Sigmoid colon (tissue), 6 donors: ENCODE measurements at regions not wholly inside any gene's neighbourhood (a gene's known extent, or its start where the extent isn't known, plus 50 kb on each side); places are given as distances from the start of the nearest gene placed in this dataset.

ENCODE experiments used
- DNase-seq: peaks from one replicate; pipeline ENCODE4 v3.0.0-alpha.2; 2019
- H3K27ac ChIP-seq, 4 donors: fragments of 200-600 bp; sonication (generic); one replicate each; pipeline ENCODE4 v1.5.1; 2016 to 2019; ENCODE audit warnings: mild to moderate bottlenecking in 1 of 4
- H3K27me3 ChIP-seq, 3 donors: fragments of 200-600 bp; sonication (generic); one replicate each; pipeline ENCODE4 v1.5.1; 2019; ENCODE audit warnings: mild to moderate bottlenecking in 1 of 3
- H3K36me3 ChIP-seq, 4 donors: fragments of 200-600 bp; sonication (generic); one replicate each; pipeline ENCODE4 v1.5.1; 2016 to 2019
- H3K4me1 ChIP-seq, 4 donors: fragments of 200-600 bp; sonication (generic); one replicate each; pipeline ENCODE4 v1.5.1; 2017 to 2019
- H3K4me3 ChIP-seq, 4 donors: fragments of 200-600 bp; sonication (generic); one replicate each; pipeline ENCODE4 v1.5.1; 2017 to 2019; ENCODE audit warnings: mild to moderate bottlenecking in 2 of 4, moderate library complexity in 1 of 4
- H3K9me3 ChIP-seq, 4 donors: fragments of 200-600 bp in 3 of 4; sonication (generic) in 3 of 4; one replicate each; pipeline versions ENCODE4 v1.5.1 to v1.6.1; 2013 to 2019
- EP300 ChIP-seq, 4 donors: sonication (generic); formaldehyde crosslinking; IDR thresholded peaks; one replicate each; pipeline ENCODE4 v1.6.1; 2017; ENCODE audit warnings: antibody characterized with exemption in 4 of 4
- POLR2A ChIP-seq, 2 donors: fragments of 450-650 bp; IDR thresholded peaks; one replicate each; pipeline ENCODE4 v1.6.1; 2016; ENCODE audit warnings: antibody characterized with exemption in 2 of 2, mild to moderate bottlenecking in 2 of 2, moderate library complexity in 2 of 2
- POLR2AphosphoS5 ChIP-seq, 4 donors: sonication (generic); formaldehyde crosslinking; IDR thresholded peaks; one replicate each; pipeline ENCODE4 v1.6.1; 2017; ENCODE audit warnings: antibody characterized with exemption in 4 of 4
- WGBS, 2 donors: extraction: QIAGEN DNeasy Blood & Tissue Kit; methylation state at CpG; one replicate each; pipeline ENCODE4 v1.1.7; 2013; 5-methylcytosine and 5-hydroxymethylcytosine counted together
- intact Hi-C: fragments of 100-400 bp; cut with DNase I; formaldehyde crosslinking; loops from one replicate; pipeline ENCODE4 v1.15.1; 2023
- TF ChIP-seq, protein P1 (sequence below), 4 experiments: fragments of 450-650 bp in 3 of 4; fragments of 200-600 bp in 1 of 4; IDR thresholded peaks; one replicate each; pipeline ENCODE4 v1.5.1; 2016 to 2019; ENCODE audit warnings: antibody characterized with exemption in 4 of 4, mild to moderate bottlenecking in 3 of 4, moderate library complexity in 2 of 4
- donor health status: healthy with polysubstance abuse.
- donor health status: healthy.

DNA sequence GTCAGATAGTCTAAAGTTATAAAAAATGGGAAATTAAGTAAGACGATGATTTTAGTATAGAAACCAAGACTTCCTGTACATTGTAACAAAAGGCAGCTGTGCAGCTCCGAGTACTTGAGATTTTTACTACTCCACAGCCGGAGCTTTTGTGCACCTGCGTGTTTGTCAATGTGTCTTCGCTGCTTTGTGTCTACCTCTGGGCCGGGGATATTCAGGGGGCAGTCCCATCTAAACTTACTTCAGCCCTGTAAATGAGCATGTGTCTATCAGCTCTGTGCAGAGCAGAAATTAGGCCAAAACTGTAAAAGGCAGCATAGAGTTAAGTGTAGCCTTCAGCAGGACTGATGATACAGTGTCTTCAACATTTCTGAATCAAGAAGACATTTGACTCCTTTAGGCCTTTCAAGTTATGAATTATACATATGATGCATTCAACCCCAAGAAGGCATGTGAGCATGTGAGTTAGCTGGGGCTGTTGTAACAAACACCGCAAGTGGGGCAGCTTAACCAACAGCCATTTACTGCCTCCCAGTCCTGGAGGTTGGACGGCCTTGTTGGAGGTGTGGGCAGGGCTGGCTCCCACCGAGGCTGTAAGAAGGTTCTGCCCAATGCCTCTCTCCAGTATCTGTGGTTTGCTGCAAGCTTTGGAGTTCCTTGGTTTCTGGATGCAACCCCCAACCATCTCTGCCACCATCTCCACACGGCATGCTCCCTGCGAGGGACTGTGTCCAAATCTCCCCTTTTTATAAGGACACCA is 191.0 kb upstream of the IRS2 start:
- TF ChIP-seq POLR2AphosphoS5 (IDR thresholded peaks at IDR 0.05) = no peak
- TF ChIP-seq, protein P1, sequence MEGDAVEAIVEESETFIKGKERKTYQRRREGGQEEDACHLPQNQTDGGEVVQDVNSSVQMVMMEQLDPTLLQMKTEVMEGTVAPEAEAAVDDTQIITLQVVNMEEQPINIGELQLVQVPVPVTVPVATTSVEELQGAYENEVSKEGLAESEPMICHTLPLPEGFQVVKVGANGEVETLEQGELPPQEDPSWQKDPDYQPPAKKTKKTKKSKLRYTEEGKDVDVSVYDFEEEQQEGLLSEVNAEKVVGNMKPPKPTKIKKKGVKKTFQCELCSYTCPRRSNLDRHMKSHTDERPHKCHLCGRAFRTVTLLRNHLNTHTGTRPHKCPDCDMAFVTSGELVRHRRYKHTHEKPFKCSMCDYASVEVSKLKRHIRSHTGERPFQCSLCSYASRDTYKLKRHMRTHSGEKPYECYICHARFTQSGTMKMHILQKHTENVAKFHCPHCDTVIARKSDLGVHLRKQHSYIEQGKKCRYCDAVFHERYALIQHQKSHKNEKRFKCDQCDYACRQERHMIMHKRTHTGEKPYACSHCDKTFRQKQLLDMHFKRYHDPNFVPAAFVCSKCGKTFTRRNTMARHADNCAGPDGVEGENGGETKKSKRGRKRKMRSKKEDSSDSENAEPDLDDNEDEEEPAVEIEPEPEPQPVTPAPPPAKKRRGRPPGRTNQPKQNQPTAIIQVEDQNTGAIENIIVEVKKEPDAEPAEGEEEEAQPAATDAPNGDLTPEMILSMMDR (IDR thresholded peaks at IDR 0.05) = no peak
- no peak for TF ChIP-seq EP300 (IDR thresholded peaks at IDR 0.05)
- TF ChIP-seq POLR2A (IDR thresholded peaks at IDR 0.05) = no peak
- WGBS, 2 donors = 72 to 83% methylated on average over 11 of the region's 11 CpGs

GRCh38 chr13:109976206-109976997 is 190.0 kb upstream of the IRS2 start:
- Histone ChIP-seq H3K27me3 (no peaks in the 10 kb centered on the region), H3K36me3 (no peaks in the 10 kb centered on the region), H3K27ac (no peak overlapping the region), H3K4me1 (no peaks in the 10 kb centered on the region), H3K9me3 (no peaks in the 10 kb centered on the region), H3K4me3 (no peak overlapping the region)
- TF ChIP-seq EP300 (IDR thresholded peaks at IDR 0.05) = no peak
- TF ChIP-seq, protein P1 (IDR thresholded peaks at IDR 0.05) = no peak
- no peak for TF ChIP-seq POLR2AphosphoS5 (IDR thresholded peaks at IDR 0.05)
- no peak for TF ChIP-seq POLR2A (IDR thresholded peaks at IDR 0.05)
- DNase-seq = no peak
- WGBS, 2 donors = 42 to 72% methylated on average over 9 of the region's 9 CpGs
- intact Hi-C loops = no loop called here

More for the DNA sequence above, 191.0 kb upstream of the IRS2 start:
- intact Hi-C loops = no loop called here
- DNase-seq = no peak
- Histone ChIP-seq H3K27ac (no peak overlapping the region), H3K36me3 (no peaks in the 10 kb centered on the region), H3K27me3 (no peaks in the 10 kb centered on the region), H3K4me3 (no peak overlapping the region), H3K4me1 (no peaks in the 10 kb centered on the region), H3K9me3 (no peaks in the 10 kb centered on the region)

DNA sequence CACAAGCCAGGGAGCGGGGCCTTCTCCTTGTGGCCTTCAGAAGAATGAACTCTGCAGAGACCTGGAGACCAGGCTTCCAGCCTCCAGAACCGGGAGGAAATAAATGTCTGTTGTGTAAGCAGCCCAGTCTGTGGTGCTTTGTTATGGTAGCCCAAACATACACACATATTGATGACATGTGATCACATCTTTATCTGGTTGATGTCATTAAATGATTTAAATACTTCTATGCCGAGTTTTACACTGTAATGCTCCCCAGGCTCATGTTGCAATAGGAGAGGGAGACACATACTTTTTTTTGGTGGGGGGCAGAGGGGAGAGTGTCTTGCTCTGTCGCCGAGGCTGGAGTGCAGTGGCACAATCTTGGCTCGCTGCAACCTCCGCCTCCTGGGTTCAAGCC is 188.0 kb upstream of the IRS2 start:
- H3K4me3 ChIP-seq = no peak overlapping the region
- no peak for DNase-seq
- H3K36me3 ChIP-seq = no peaks in the 10 kb centered on the region
- intact Hi-C loops = no loop called here
- H3K27me3 ChIP-seq = no peaks in the 10 kb centered on the region
- H3K4me1 ChIP-seq = no peaks in the 10 kb centered on the region
- 90% methylated on average over 7 of the region's 7 CpGs for WGBS, 2 donors
- TF ChIP-seq POLR2AphosphoS5 (IDR thresholded peaks at IDR 0.05) (no peak), POLR2A (IDR thresholded peaks at IDR 0.05) (no peak), EP300 (IDR thresholded peaks at IDR 0.05) (no peak)
- TF ChIP-seq, protein P1 (IDR thresholded peaks at IDR 0.05) = no peak
- H3K9me3 ChIP-seq = peaks cover 0 to 3% (median under 1%) of the 10 kb centered on the region in 4 donors
- H3K27ac ChIP-seq = no peak overlapping the region

DNA sequence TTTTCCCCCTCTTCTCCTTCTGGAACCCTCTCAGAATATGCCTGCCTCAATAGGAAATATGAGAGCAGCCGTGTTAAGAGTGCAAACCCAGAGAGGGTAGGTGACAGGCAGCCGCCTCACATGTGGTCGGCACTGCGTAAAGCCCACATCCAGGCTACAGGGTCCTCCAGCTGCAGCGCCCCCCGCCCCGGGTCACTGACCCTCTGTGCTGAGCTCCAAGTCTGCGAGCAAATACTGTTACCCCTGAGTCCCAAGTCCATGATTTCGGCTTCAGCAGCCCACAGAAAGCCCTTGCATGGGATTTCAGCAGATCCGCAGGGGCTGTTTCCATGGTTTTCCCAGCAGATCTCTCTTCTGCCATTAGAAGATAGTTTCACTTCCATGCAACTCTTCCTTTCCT is 186.9 kb upstream of the IRS2 start:
- Histone ChIP-seq H3K27me3 (no peaks in the 10 kb centered on the region), H3K9me3 (peaks cover 0 to 3% (median under 1%) of the 10 kb centered on the region in 4 donors), H3K4me3 (no peak overlapping the region), H3K4me1 (no peaks in the 10 kb centered on the region), H3K27ac (no peak overlapping the region), H3K36me3 (no peaks in the 10 kb centered on the region)
- intact Hi-C loops = no loop called here
- WGBS, 2 donors = 91 to 94% methylated on average over 10 of the region's 10 CpGs
- TF ChIP-seq, protein P1 (IDR thresholded peaks at IDR 0.05) = no peak
- TF ChIP-seq POLR2AphosphoS5 (IDR thresholded peaks at IDR 0.05) (no peak), EP300 (IDR thresholded peaks at IDR 0.05) (no peak)
- no peak for DNase-seq
